HG03108 (cell line): ENCODE measurements at regions not wholly inside any gene's neighbourhood (a gene's known extent, or its start where the extent isn't known, plus 50 kb on each side); places are given as distances from the start of the nearest gene placed in this dataset.
"Not testable (repeated sequence)": the region's sequence is repeated elsewhere in the genome, so short reads cannot be mapped to it uniquely, and the experiment has no call there.

Experiments
- ATAC-seq: cut with Tn5 transposase; IDR thresholded peaks from one replicate; pipeline ENCODE4 v1.9.1; 2021; ENCODE audit warnings: moderate library complexity; ENCODE audit not compliant: unreplicated experiment

GRCh38 chr2:215863687-215864086 is 149.7 kb downstream of the MREG start:
- ATAC-seq, result no peak

- no peak for ATAC-seq
Observed at GRCh38 chr2:215862351-215862771, 151.0 kb downstream of the MREG start.

GRCh38 chr2:215861607-215862350 is 151.6 kb downstream of the MREG start:
- ATAC-seq, result no peak

GRCh38 chr2:215856080-215856479 is 157.3 kb downstream of the MREG start:
- no peak for ATAC-seq

- not testable (repeated sequence) for ATAC-seq
Observed at GRCh38 chr2:215855308-215855707, 158.0 kb downstream of the MREG start.

GRCh38 chr2:215854008-215854407 is 159.3 kb downstream of the MREG start:
- no peak for ATAC-seq

- ATAC-seq, result no peak
Observed at GRCh38 chr2:215851696-215852095, 161.7 kb downstream of the MREG start.

GRCh38 chr2:215851082-215851481 is 162.3 kb downstream of the MREG start:
- no peak for ATAC-seq

- ATAC-seq, result no peak
Observed at GRCh38 chr2:215850380-215850779, 163.0 kb downstream of the MREG start.

GRCh38 chr2:215849771-215850170 is 163.6 kb downstream of the MREG start:
- no peak for ATAC-seq

GRCh38 chr2:215848698-215849097 is 164.7 kb downstream of the MREG start:
- no peak for ATAC-seq

GRCh38 chr2:215848146-215848545 is 165.2 kb downstream of the MREG start:
- ATAC-seq, result no peak

- ATAC-seq, result no peak
Observed at GRCh38 chr2:215847718-215848117, 165.6 kb downstream of the MREG start.

GRCh38 chr2:215847056-215847455 is 166.3 kb downstream of the MREG start:
- no peak for ATAC-seq

- peak; percentile 53 for ATAC-seq
Observed at GRCh38 chr2:215845839-215846586, 167.3 kb downstream of the MREG start.

- ATAC-seq, result no peak
Observed at GRCh38 chr2:215843579-215843978, 169.8 kb downstream of the MREG start.

- ATAC-seq, result no peak
Observed at GRCh38 chr2:215841175-215841816, 172.1 kb downstream of the MREG start.

- no peak for ATAC-seq
Observed at GRCh38 chr2:215839816-215840215, 173.5 kb downstream of the MREG start.

- ATAC-seq, result no peak
Observed at GRCh38 chr2:215839309-215839708, 174.0 kb downstream of the MREG start.

GRCh38 chr2:215836881-215837280 is 176.5 kb downstream of the MREG start:
- ATAC-seq, result no peak

- ATAC-seq, result no peak
Observed at GRCh38 chr2:215835657-215836056, 177.7 kb downstream of the MREG start.

- ATAC-seq, result no peak
Observed at GRCh38 chr2:215835231-215835630, 178.1 kb downstream of the MREG start.
